Spleen (tissue), 11 donors: ENCODE measurements at regions not wholly inside any gene's neighbourhood (a gene's known extent, or its start where the extent isn't known, plus 50 kb on each side); places are given as distances from the start of the nearest gene placed in this dataset.

Experiments
- DNase-seq: peaks from one replicate; pipeline ENCODE4 v3.0.0-alpha.2; 2020
- H3K27ac ChIP-seq, 8 donors: fragments of 200-600 bp; sonication (generic) in 7 of 8; 1 replicate in 4 of 8; 2 replicates in 4 of 8; pipeline versions ENCODE4 v1.5.0 to v1.8.0; 2016 to 2021; ENCODE audit warnings: inconsistent platforms in 4 of 8, mild to moderate bottlenecking in 4 of 8, moderate library complexity in 1 of 8
- H3K27me3 ChIP-seq, 7 donors: fragments of 200-600 bp; sonication (generic) in 6 of 7; replicated peaks in 1 of 7; 1 replicate in 4 of 7; 2 replicates in 3 of 7; pipeline versions ENCODE4 v1.5.0 to v1.8.0; 2016 to 2021; ENCODE audit warnings: inconsistent platforms in 3 of 7, mild to moderate bottlenecking in 1 of 7
- H3K36me3 ChIP-seq, 6 donors: fragments of 200-600 bp; sonication (generic) in 5 of 6; 1 replicate in 4 of 6; 2 replicates in 2 of 6; pipeline versions ENCODE4 v1.5.0 to v1.8.0; 2016 to 2021; ENCODE audit warnings: inconsistent platforms in 2 of 6
- H3K4me1 ChIP-seq, 6 donors: fragments of 200-600 bp; sonication (generic) in 5 of 6; 1 replicate in 3 of 6; 2 replicates in 3 of 6; pipeline versions ENCODE4 v1.5.0 to v1.8.0; 2016 to 2021; ENCODE audit warnings: inconsistent platforms in 3 of 6
- H3K4me3 ChIP-seq, 8 donors: fragments of 200-600 bp; sonication (generic) in 7 of 8; 1 replicate in 4 of 8; 2 replicates in 4 of 8; pipeline versions ENCODE4 v1.5.0 to v1.8.0; 2016 to 2021; ENCODE audit warnings: inconsistent platforms in 4 of 8, mild to moderate bottlenecking in 4 of 8, moderate library complexity in 2 of 8
- H3K9me3 ChIP-seq, 8 donors: fragments of 200-600 bp; sonication (generic) in 7 of 8; 1 replicate in 4 of 8; 2 replicates in 4 of 8; pipeline versions ENCODE4 v1.5.0 to v1.8.0; 2016 to 2021; ENCODE audit warnings: inconsistent platforms in 4 of 8
- POLR2A ChIP-seq, 3 donors: fragments of 450-650 bp; IDR thresholded peaks; one replicate each; pipeline ENCODE4 v1.5.1; 2017; ENCODE audit warnings: antibody characterized with exemption in 3 of 3, mild to moderate bottlenecking in 1 of 3
- POLR2AphosphoS5 ChIP-seq, 3 donors: sonication (generic); formaldehyde crosslinking; IDR thresholded peaks; one replicate each; pipeline ENCODE4 v1.5.1; 2017; ENCODE audit warnings: antibody characterized with exemption in 3 of 3
- WGBS, 5 donors: extraction: QIAGEN DNeasy Blood & Tissue Kit in 3 of 5; methylation state at CpG; one replicate each; pipeline versions ENCODE4 v1.1.5 to v1.1.7; 2013 to 2018; 5-methylcytosine and 5-hydroxymethylcytosine counted together
- intact Hi-C: fragments of 100-400 bp; cut with DNase I; formaldehyde crosslinking; loops from one replicate; pipeline ENCODE4 v1.15.0; 2023; ENCODE audit warnings: low total_unique reads
- TF ChIP-seq, protein P1 (sequence below), 11 experiments: fragments of 200-600 bp in 7 of 11; fragments of 450-650 bp in 4 of 11; sonication (generic) in 4 of 11; IDR thresholded peaks in 8 of 11; conservative IDR thresholded peaks in 3 of 11; 1 replicate in 7 of 11; 2 replicates in 4 of 11; pipeline versions ENCODE4 v1.4.0 to v1.8.0; 2016 to 2021; ENCODE audit warnings: antibody characterized with exemption in 11 of 11, inconsistent platforms in 4 of 11, mild to moderate bottlenecking in 1 of 11
- donor health status: healthy with polysubstance abuse.
- donor health status: DM: no; HTN: no; CAD: no; lungs with moderate emphysema.
- donor health status: DM: no; HTN: no; CAD: no.
- donor health status: Bipolar disorder and iron deficiency.
- donor health status: healthy.
- donor health status: DM: no; HTN: no; CAD: no.
- donor health status: DM: yes; HTN: yes; CAD: no.

DNA sequence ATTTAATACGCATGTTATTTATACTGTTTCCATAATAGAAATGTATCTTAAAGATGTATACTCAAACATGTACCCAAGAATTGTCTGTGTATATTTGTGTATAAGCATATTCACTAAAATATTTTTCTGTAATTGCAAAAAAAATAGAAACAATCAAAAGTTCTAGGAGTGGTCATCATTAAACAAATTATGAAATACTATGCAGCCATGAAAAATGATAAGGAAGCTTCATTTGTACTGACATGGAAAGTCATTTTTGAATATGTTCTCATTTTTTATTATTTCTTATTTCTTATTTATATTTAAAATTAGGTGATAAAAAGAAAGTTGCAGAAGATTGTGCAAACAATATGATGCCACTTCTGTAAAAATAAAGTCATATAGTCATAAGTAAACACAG, 400.0 kb upstream of the AUTS2 start:
- Histone ChIP-seq H3K4me1 (no peaks in the 10 kb centered on the region), H3K36me3 (no peaks in the 10 kb centered on the region), H3K9me3 (peaks cover 0 to 57% (median 46%) of the 10 kb centered on the region in 8 donors), H3K27ac (peak overlapping the region in 1 of 8 donors; percentile 83), H3K4me3 (no peak overlapping the region), H3K27me3 (no peaks in the 10 kb centered on the region)
- WGBS, 5 donors = 93 to 100% (median 98%) methylated on average over 1 of the region's 1 CpG
- intact Hi-C loops = no loop called here
- DNase-seq = no peak
- TF ChIP-seq, protein P1, sequence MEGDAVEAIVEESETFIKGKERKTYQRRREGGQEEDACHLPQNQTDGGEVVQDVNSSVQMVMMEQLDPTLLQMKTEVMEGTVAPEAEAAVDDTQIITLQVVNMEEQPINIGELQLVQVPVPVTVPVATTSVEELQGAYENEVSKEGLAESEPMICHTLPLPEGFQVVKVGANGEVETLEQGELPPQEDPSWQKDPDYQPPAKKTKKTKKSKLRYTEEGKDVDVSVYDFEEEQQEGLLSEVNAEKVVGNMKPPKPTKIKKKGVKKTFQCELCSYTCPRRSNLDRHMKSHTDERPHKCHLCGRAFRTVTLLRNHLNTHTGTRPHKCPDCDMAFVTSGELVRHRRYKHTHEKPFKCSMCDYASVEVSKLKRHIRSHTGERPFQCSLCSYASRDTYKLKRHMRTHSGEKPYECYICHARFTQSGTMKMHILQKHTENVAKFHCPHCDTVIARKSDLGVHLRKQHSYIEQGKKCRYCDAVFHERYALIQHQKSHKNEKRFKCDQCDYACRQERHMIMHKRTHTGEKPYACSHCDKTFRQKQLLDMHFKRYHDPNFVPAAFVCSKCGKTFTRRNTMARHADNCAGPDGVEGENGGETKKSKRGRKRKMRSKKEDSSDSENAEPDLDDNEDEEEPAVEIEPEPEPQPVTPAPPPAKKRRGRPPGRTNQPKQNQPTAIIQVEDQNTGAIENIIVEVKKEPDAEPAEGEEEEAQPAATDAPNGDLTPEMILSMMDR (IDR thresholded peaks at IDR 0.05 in 8 of 11, conservative IDR thresholded peaks at IDR 0.05 in 3 of 11) = no peak
- TF ChIP-seq POLR2AphosphoS5 (IDR thresholded peaks at IDR 0.05) (no peak), POLR2A (IDR thresholded peaks at IDR 0.05) (no peak)

DNA sequence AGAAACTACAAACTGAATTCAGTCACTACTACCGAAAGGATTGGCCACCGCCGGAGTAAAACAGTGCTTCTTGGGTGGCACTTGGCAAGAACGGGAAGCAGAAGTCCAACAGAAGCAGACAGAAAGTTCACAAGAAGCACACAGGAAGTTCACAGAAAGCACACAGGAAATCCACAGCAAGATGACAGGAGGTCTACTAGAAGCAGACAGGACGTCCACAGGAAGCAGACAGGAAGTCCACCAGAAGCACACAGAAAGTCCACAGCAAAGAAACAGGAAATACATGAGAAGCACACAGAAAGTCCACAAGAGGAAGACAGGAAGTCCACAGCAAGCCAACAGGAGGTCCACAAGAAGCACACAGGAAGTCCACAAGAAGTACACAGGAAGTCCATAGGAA, 399.2 kb upstream of the AUTS2 start:
- no peak for DNase-seq
- H3K27ac ChIP-seq = peak overlapping the region in 7 of 8 donors; percentile 6 to 83 (median 51)
- TF ChIP-seq POLR2A (IDR thresholded peaks at IDR 0.05) = no peak
- TF ChIP-seq POLR2AphosphoS5 (IDR thresholded peaks at IDR 0.05) = peak in 1 of 3 donors; percentile 37
- no peaks in the 10 kb centered on the region for H3K36me3 ChIP-seq
- no peaks in the 10 kb centered on the region for H3K4me1 ChIP-seq
- H3K4me3 ChIP-seq = no peak overlapping the region
- peaks cover 0 to 53% (median 43%) of the 10 kb centered on the region in 8 donors for H3K9me3 ChIP-seq
- 46 to 58% (median 50%) methylated on average over 5 of the region's 5 CpGs for WGBS, 5 donors
- H3K27me3 ChIP-seq = no peaks in the 10 kb centered on the region
- intact Hi-C loops = no loop called here

DNA sequence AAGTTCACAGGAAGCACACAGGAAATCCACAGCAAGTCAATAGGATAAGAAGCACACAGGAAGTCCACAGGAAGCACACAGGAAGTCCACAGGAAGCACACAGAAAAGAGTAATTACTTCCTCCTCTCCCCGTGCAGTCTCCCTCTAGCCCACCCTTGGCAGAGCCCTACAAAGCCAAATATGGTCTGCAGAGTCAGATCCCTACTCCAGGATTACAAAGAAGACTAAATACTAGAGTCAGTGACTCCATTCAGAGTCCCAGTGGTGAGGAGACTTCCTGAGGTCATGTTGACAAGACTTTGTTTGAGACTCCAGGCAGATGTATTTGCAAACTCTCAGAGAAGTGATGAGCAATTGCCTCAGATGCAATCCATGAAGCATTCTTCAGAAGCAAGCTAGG, 398.6 kb upstream of the AUTS2 start:
- intact Hi-C loops = no loop called here
- Histone ChIP-seq H3K36me3 (no peaks in the 10 kb centered on the region), H3K4me3 (no peak overlapping the region), H3K27me3 (no peaks in the 10 kb centered on the region), H3K4me1 (no peaks in the 10 kb centered on the region), H3K9me3 (peaks cover 0 to 50% (median 40%) of the 10 kb centered on the region in 8 donors), H3K27ac (peak overlapping the region in 7 of 8 donors; percentile 6 to 83 (median 51))
- DNase-seq = no peak
- WGBS, 5 donors = 0 to 23% (median 8%) methylated on average over 1 of the region's 1 CpG
- TF ChIP-seq POLR2AphosphoS5 (IDR thresholded peaks at IDR 0.05) (no peak), POLR2A (IDR thresholded peaks at IDR 0.05) (no peak)
- TF ChIP-seq, protein P1 (IDR thresholded peaks at IDR 0.05 in 8 of 11, conservative IDR thresholded peaks at IDR 0.05 in 3 of 11) = no peak

DNA sequence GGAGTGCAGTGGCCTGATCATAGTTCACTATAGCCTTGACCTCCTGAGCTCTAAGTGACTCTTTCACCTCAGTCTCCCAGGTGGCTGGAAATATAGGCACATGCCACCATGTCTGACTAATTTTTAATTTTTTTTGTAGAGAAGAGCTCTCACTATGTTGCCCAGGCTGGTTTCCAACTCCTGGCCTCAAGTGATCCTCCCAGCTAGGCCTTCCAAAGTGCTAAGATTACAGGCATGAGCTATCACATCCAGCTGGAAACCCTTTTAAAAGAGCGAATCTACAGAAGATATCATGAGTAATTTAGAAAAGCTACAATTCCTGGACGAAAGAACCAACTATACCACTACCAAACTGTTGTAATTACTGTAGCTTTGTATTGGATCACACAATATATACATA, 394.4 kb upstream of the AUTS2 start:
- H3K27me3 ChIP-seq = no peaks in the 10 kb centered on the region
- intact Hi-C loops = no loop called here
- no peak overlapping the region for H3K27ac ChIP-seq
- H3K36me3 ChIP-seq = no peaks in the 10 kb centered on the region
- H3K9me3 ChIP-seq = peaks cover 0 to 21% (median 14%) of the 10 kb centered on the region in 8 donors
- WGBS, 5 donors = 68 to 88% (median 83%) methylated on average over 2 of the region's 2 CpGs
- TF ChIP-seq POLR2AphosphoS5 (IDR thresholded peaks at IDR 0.05) = no peak
- TF ChIP-seq, protein P1 (IDR thresholded peaks at IDR 0.05 in 8 of 11, conservative IDR thresholded peaks at IDR 0.05 in 3 of 11) = no peak
- no peak for TF ChIP-seq POLR2A (IDR thresholded peaks at IDR 0.05)
- no peak overlapping the region for H3K4me3 ChIP-seq
- DNase-seq = no peak
- peaks cover 0 to 3% (median 0%) of the 10 kb centered on the region in 6 donors for H3K4me1 ChIP-seq

DNA sequence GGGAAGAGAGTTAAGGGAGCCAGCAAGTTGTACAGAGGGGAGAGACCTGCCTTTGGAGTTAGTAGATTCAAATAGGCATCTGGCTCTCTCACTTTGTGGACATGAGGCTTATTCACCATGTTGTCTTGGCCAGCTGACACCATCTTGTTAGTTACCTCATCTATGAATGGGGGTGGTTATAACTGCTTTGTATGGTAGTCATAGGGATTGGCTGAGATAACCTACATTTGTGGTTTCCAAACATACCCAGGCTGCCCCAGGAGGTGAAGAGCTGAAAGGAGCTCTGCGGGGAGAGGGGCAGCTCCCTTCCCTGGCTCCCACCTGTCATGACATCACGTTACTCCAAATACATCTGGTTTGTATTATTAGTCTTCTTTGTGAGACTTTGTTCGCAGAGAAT, 393.3 kb upstream of the AUTS2 start:
- WGBS, 5 donors = 72 to 88% (median 87%) methylated on average over 3 of the region's 3 CpGs
- TF ChIP-seq, protein P1 (IDR thresholded peaks at IDR 0.05 in 8 of 11, conservative IDR thresholded peaks at IDR 0.05 in 3 of 11) = no peak
- TF ChIP-seq POLR2A (IDR thresholded peaks at IDR 0.05) (no peak), POLR2AphosphoS5 (IDR thresholded peaks at IDR 0.05) (no peak)
- DNase-seq = no peak
- no peak overlapping the region for H3K4me3 ChIP-seq
- H3K27me3 ChIP-seq = no peaks in the 10 kb centered on the region
- peaks cover 0 to 10% (median 3%) of the 10 kb centered on the region in 8 donors for H3K9me3 ChIP-seq
- intact Hi-C loops = no loop called here
- H3K27ac ChIP-seq = no peak overlapping the region
- H3K4me1 ChIP-seq = peaks cover 0 to 3% (median 0%) of the 10 kb centered on the region in 6 donors
- no peaks in the 10 kb centered on the region for H3K36me3 ChIP-seq
